Naive thymus-derived CD4-positive, alpha-beta T cell (primary cell): ENCODE measurements at regions not wholly inside any gene's neighbourhood (a gene's known extent, or its start where the extent isn't known, plus 50 kb on each side); places are given as distances from the start of the nearest gene placed in this dataset.

Experiments used
- ATAC-seq: fragments of 150-1000 bp; cut with Tn5 transposase; 2 replicates; pipeline ENCODE4 v1.10.0; 2021; ENCODE audit warnings: mild to moderate bottlenecking, moderate library complexity
- CTCF ChIA-PET: fragments of 350-600 bp; sonication (Branson Sonifier 250); formaldehyde crosslinking; loops from one replicate; lab custom pipeline; 2021; ENCODE audit warnings: antibody characterized with exemption; lab: Charles Lee
- POLR2A ChIA-PET: fragments of 350-600 bp; sonication (Branson Sonifier 250); formaldehyde crosslinking; loops from one replicate; lab custom pipeline; 2021; ENCODE audit warnings: antibody characterized with exemption, inconsistent platforms; lab: Charles Lee
- DNase-seq, 9 donors: peaks; one replicate each; pipeline versions ENCODE4 v3.0.0 to v3.0.0-alpha.2; 2020 to 2022; ENCODE audit warnings: mixed read lengths in 1 of 9
- H3K27ac ChIP-seq: one replicate; pipeline ENCODE4 v1.7.0; 2013; ENCODE audit warnings: mild to moderate bottlenecking, low read depth, low read length, moderate library complexity
- H3K27me3 ChIP-seq, 2 donors: one replicate each; pipeline ENCODE4 v1.7.0; 2013; ENCODE audit warnings: low read length in 2 of 2, mild to moderate bottlenecking in 2 of 2, moderate library complexity in 2 of 2; ENCODE audit not compliant: control insufficient read depth in 2 of 2, insufficient read depth in 2 of 2
- H3K36me3 ChIP-seq, 3 experiments: 1 replicate in 2 of 3; 2 replicates in 1 of 3; pipeline ENCODE4 v1.7.0; 2013; ENCODE audit warnings: low read length in 3 of 3, mild to moderate bottlenecking in 3 of 3, moderate library complexity in 1 of 3; ENCODE audit not compliant: insufficient read depth in 3 of 3, control insufficient read depth in 2 of 3
- H3K4me1 ChIP-seq, 2 donors: one replicate each; pipeline ENCODE4 v1.7.0; 2013; ENCODE audit warnings: low read length in 2 of 2, mild to moderate bottlenecking in 2 of 2, moderate library complexity in 1 of 2; ENCODE audit not compliant: control insufficient read depth in 2 of 2, insufficient read depth in 2 of 2
- H3K4me3 ChIP-seq: 2 replicates; pipeline ENCODE4 v1.7.0; 2013; ENCODE audit warnings: mild to moderate bottlenecking, low read length
- H3K9me3 ChIP-seq, 3 experiments: 1 replicate in 2 of 3; 2 replicates in 1 of 3; pipeline ENCODE4 v1.7.0; 2013; ENCODE audit warnings: low read length in 3 of 3; ENCODE audit not compliant: control insufficient read depth in 2 of 3
- H3K27ac Mint-ChIP-seq, 9 donors: one replicate each; pipeline ENCODE4 v1.8.0; 2020 to 2022; ENCODE audit warnings: mixed read lengths in 9 of 9, mild to moderate bottlenecking in 8 of 9, moderate library complexity in 5 of 9, inconsistent platforms in 2 of 9
- H3K27me3 Mint-ChIP-seq, 5 donors: one replicate each; pipeline ENCODE4 v1.8.0; 2021 to 2022; ENCODE audit warnings: mixed read lengths in 5 of 5, mild to moderate bottlenecking in 1 of 5
- H3K36me3 Mint-ChIP-seq, 5 donors: one replicate each; pipeline ENCODE4 v1.8.0; 2020 to 2022; ENCODE audit warnings: mixed read lengths in 5 of 5, mild to moderate bottlenecking in 3 of 5, inconsistent platforms in 1 of 5
- H3K4me1 Mint-ChIP-seq, 7 donors: one replicate each; pipeline ENCODE4 v1.8.0; 2020 to 2022; ENCODE audit warnings: mixed read lengths in 7 of 7, mild to moderate bottlenecking in 3 of 7, inconsistent platforms in 1 of 7
- H3K4me3 Mint-ChIP-seq, 10 donors: one replicate each; pipeline ENCODE4 v1.8.0; 2020 to 2022; ENCODE audit warnings: mild to moderate bottlenecking in 10 of 10, mixed read lengths in 10 of 10, moderate library complexity in 6 of 10, inconsistent platforms in 2 of 10
- H3K9me3 Mint-ChIP-seq, 11 donors: one replicate each; pipeline ENCODE4 v1.8.0; 2020 to 2022; ENCODE audit warnings: mixed read lengths in 11 of 11, mild to moderate bottlenecking in 4 of 11, inconsistent platforms in 1 of 11, moderate library complexity in 1 of 11
- intact Hi-C, 2 donors: fragments of 100-400 bp; cut with micrococcal nuclease; formaldehyde crosslinking; loops; one replicate each; pipeline ENCODE4 v1.15.1; 2023

DNA sequence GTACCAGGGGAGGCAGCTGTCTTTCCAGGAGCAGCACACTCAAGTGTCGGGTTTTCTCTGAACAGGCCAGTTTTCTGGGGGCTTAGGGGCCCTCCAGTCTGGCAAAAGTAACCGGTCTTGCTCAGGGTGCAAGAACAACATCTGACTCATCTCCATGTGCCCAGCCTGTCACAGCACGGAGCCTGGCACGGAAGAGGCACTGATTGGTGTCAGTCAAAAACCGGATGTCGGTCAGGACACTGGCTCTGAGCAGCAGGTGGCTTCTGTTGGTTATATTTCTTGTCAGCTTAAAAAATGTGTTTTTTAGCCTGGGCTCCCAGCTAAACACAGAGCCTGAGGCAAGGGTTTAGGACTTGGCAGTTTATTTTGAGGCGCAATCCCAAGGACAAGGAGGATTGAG, 139.9 kb downstream of the FBLN2 start:
- CTCF ChIA-PET = no interaction called here
- no peak overlapping the region for H3K27ac Mint-ChIP-seq
- Histone ChIP-seq H3K4me1 (no peaks in the 10 kb centered on the region), H3K4me3 (no peak overlapping the region), H3K36me3 (no peaks in the 10 kb centered on the region), H3K9me3 (peaks cover 0 to 5% (median 0%) of the 10 kb centered on the region in 3 experiments), H3K27me3 (no peaks in the 10 kb centered on the region), H3K27ac (no peak overlapping the region)
- H3K4me3 Mint-ChIP-seq = no peak overlapping the region
- ATAC-seq (no peak), DNase-seq (no peak)
- POLR2A ChIA-PET = no interaction called here
- peaks cover 0 to 12% (median 4%) of the 10 kb centered on the region in 11 donors for H3K9me3 Mint-ChIP-seq
- peaks cover 0 to 4% (median 0%) of the 10 kb centered on the region in 5 donors for H3K27me3 Mint-ChIP-seq
- intact Hi-C loops = no loop called here
- H3K36me3 Mint-ChIP-seq = peaks cover 0 to 7% (median 3%) of the 10 kb centered on the region in 5 donors
- H3K4me1 Mint-ChIP-seq = peaks cover 0 to 4% (median 0%) of the 10 kb centered on the region in 7 donors

DNA sequence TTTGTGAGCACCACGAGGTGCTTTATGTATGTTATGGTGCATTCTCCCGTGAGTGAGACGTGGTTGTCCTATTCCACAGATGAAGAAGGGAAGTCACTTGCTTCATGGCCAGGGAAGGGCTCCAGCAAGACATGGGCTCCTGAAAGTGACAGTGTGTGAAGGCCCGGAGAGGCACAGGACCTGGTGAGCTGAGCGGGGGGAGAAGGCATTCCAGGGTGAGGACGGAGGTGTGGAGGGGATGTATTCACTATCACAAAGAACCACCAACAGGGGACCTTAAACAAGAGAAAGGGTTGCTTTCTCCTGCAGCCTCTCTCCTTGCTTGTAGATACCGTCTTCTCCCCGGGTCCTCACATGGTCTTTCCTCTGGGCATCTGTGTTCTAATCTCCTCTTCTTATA, 139.1 kb downstream of the FBLN2 start:
- Mint-ChIP-seq H3K36me3 (peaks cover 0 to 4% (median 2%) of the 10 kb centered on the region in 5 donors), H3K27ac (no peak overlapping the region), H3K9me3 (peaks cover 0 to 11% (median 4%) of the 10 kb centered on the region in 11 donors), H3K27me3 (peaks cover 0 to 2% (median 0%) of the 10 kb centered on the region in 5 donors), H3K4me1 (peaks cover 0 to 9% (median 0%) of the 10 kb centered on the region in 7 donors), H3K4me3 (no peak overlapping the region)
- CTCF ChIA-PET = no interaction called here
- intact Hi-C loops = no loop called here
- Histone ChIP-seq H3K36me3 (no peaks in the 10 kb centered on the region), H3K27ac (no peak overlapping the region), H3K4me1 (no peaks in the 10 kb centered on the region), H3K9me3 (peaks cover 0 to 5% (median 0%) of the 10 kb centered on the region in 3 experiments), H3K4me3 (no peak overlapping the region), H3K27me3 (no peaks in the 10 kb centered on the region)
- ATAC-seq (no peak), DNase-seq (no peak)
- POLR2A ChIA-PET = no interaction called here
